ENCODE measurements at regions not wholly inside any gene's neighbourhood (a gene's known extent, or its start where the extent isn't known, plus 50 kb on each side); places are given as distances from the start of the nearest gene placed in this dataset.

GRCh38 chr3:94220426-94220825 is 157.6 kb downstream of the NSUN3 start:
- ATAC-seq (no peak), DNase-seq (ENCODE audit: low spot score) (no peak)
- Histone ChIP-seq H3K4me3 (no peak overlapping the region), H3K9me2 (ENCODE audit: insufficient read depth) (no peaks in the 10 kb centered on the region), H2AFZ (no peak overlapping the region), H4K20me1 (replicated peaks; ENCODE audit: insufficient read depth) (no peaks in the 10 kb centered on the region), H3F3A (replicated peaks; ENCODE audit: low read depth) (no peaks in the 10 kb centered on the region), H3K27ac (ENCODE audit: low read depth) (no peak overlapping the region), H3K27me3 (ENCODE audit: insufficient read depth) (no peaks in the 10 kb centered on the region), H3K4me1 (ENCODE audit: insufficient read depth) (no peaks in the 10 kb centered on the region), H3K79me2 (replicated peaks; ENCODE audit: insufficient read depth) (no peaks in the 10 kb centered on the region), H3K4me2 (no peak overlapping the region), H3K36me3 (ENCODE audit: insufficient read depth) (no peaks in the 10 kb centered on the region)
- Mint-ChIP-seq H3K27me3 (ENCODE audit: insufficient read depth, low read depth, poor library complexity) (no peaks in the 10 kb centered on the region), H3K4me3 (no peak overlapping the region), H3K4me1 (peaks cover under 1% of the 10 kb centered on the region; the same call in 1 of the 3 replicates), H3K9me3 (peaks cover 20% of the 10 kb centered on the region), H3K27ac (no peak overlapping the region), H3K36me3 (ENCODE audit: low read depth) (peaks cover 11% of the 10 kb centered on the region; the same call in 1 of the 3 replicates)
- TF ChIP-seq JUNB (IDR thresholded peaks at IDR 0.05; ENCODE audit: unreplicated experiment) (no peak), ZNF331 (CRISPR knock-in tag; IDR thresholded peaks at IDR 0.05; ENCODE audit: low read depth) (no peak), EZH2phosphoT487 (IDR thresholded peaks at IDR 0.05; ENCODE audit: unreplicated experiment) (no peak), NANOG (IDR thresholded peaks at IDR 0.05; ENCODE audit: borderline replicate concordance) (no peak), POLR2AphosphoS5 (IDR thresholded peaks at IDR 0.05; ENCODE audit: low read depth) (no peak), STAT1 (IDR thresholded peaks at IDR 0.05; ENCODE audit: unreplicated experiment) (no peak), ETS1 (IDR thresholded peaks at IDR 0.05) (no peak), EZH2 (IDR thresholded peaks at IDR 0.05; ENCODE audit: low read depth, unreplicated experiment) (no peak), ZNF114 (CRISPR knock-in tag; IDR thresholded peaks at IDR 0.05) (no peak), REST (IDR thresholded peaks at IDR 0.05; ENCODE audit: unreplicated experiment) (no peak), CREB1 (CRISPR knock-in tag; IDR thresholded peaks at IDR 0.05; ENCODE audit: low read depth) (no peak), ZNF462 (CRISPR knock-in tag; IDR thresholded peaks at IDR 0.05) (no peak)
- TF ChIP-seq, protein P1, sequence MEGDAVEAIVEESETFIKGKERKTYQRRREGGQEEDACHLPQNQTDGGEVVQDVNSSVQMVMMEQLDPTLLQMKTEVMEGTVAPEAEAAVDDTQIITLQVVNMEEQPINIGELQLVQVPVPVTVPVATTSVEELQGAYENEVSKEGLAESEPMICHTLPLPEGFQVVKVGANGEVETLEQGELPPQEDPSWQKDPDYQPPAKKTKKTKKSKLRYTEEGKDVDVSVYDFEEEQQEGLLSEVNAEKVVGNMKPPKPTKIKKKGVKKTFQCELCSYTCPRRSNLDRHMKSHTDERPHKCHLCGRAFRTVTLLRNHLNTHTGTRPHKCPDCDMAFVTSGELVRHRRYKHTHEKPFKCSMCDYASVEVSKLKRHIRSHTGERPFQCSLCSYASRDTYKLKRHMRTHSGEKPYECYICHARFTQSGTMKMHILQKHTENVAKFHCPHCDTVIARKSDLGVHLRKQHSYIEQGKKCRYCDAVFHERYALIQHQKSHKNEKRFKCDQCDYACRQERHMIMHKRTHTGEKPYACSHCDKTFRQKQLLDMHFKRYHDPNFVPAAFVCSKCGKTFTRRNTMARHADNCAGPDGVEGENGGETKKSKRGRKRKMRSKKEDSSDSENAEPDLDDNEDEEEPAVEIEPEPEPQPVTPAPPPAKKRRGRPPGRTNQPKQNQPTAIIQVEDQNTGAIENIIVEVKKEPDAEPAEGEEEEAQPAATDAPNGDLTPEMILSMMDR (conservative IDR thresholded peaks at IDR 0.05; ENCODE audit: low read depth in 2 of 2) = no peak

Data from GM23338 (cell line).